Liver (tissue), 8 donors: ENCODE measurements at regions not wholly inside any gene's neighbourhood (a gene's known extent, or its start where the extent isn't known, plus 50 kb on each side); places are given as distances from the start of the nearest gene placed in this dataset.

ENCODE experiments used
- DNase-seq: peaks from one replicate; pipeline ENCODE4 v3.0.0-alpha.2; 2017; ENCODE audit warnings: low spot score
- H3K27ac ChIP-seq, 2 donors: one replicate each; pipeline ENCODE4 v1.7.0; 2013; ENCODE audit warnings: inconsistent platforms in 2 of 2, low read length in 2 of 2, control low read depth in 1 of 2, low read depth in 1 of 2, mild to moderate bottlenecking in 1 of 2
- H3K27me3 ChIP-seq, 4 donors: one replicate each; pipeline versions ENCODE4 v1.6.1 to v1.7.0; 2013; ENCODE audit warnings: low read length in 3 of 4, inconsistent platforms in 1 of 4, mild to moderate bottlenecking in 1 of 4, moderate library complexity in 1 of 4; ENCODE audit not compliant: control insufficient read depth in 4 of 4, insufficient read depth in 4 of 4
- H3K36me3 ChIP-seq, 4 donors: one replicate each; pipeline versions ENCODE4 v1.6.1 to v1.7.0; 2013; ENCODE audit warnings: low read length in 3 of 4, mild to moderate bottlenecking in 3 of 4, low read depth in 1 of 4, moderate library complexity in 1 of 4; ENCODE audit not compliant: control insufficient read depth in 4 of 4, insufficient read depth in 3 of 4
- H3K4me1 ChIP-seq, 4 donors: one replicate each; pipeline versions ENCODE4 v1.6.1 to v1.7.0; 2013; ENCODE audit warnings: low read length in 3 of 4, mild to moderate bottlenecking in 3 of 4, moderate library complexity in 1 of 4; ENCODE audit not compliant: control insufficient read depth in 4 of 4, insufficient read depth in 4 of 4
- H3K4me3 ChIP-seq, 3 donors: one replicate each; pipeline versions ENCODE4 v1.6.1 to v1.7.0; 2013; ENCODE audit warnings: low read length in 3 of 3, control low read depth in 1 of 3, low read depth in 1 of 3, mild to moderate bottlenecking in 1 of 3
- H3K9ac ChIP-seq, 2 donors: one replicate each; pipeline ENCODE4 v1.7.0; 2013; ENCODE audit warnings: low read length in 2 of 2, mild to moderate bottlenecking in 2 of 2, moderate library complexity in 2 of 2, control low read depth in 1 of 2, low read depth in 1 of 2
- H3K9me3 ChIP-seq, 4 donors: one replicate each; pipeline versions ENCODE4 v1.6.1 to v1.7.0; 2013; ENCODE audit warnings: low read length in 3 of 4; ENCODE audit not compliant: control insufficient read depth in 4 of 4
- EGR1 ChIP-seq, 2 donors: IDR thresholded peaks; 2 replicates each; pipeline ENCODE4 v1.6.1; 2016 to 2018; ENCODE audit warnings: antibody characterized with exemption in 2 of 2, low read depth in 2 of 2
- FOXA1 ChIP-seq: IDR thresholded peaks from 2 replicates; pipeline ENCODE4 v1.6.1; 2016; ENCODE audit warnings: antibody characterized with exemption
- FOXA2 ChIP-seq: IDR thresholded peaks from 2 replicates; pipeline ENCODE4 v1.6.1; 2016; ENCODE audit warnings: antibody characterized with exemption
- HNF4G ChIP-seq: IDR thresholded peaks from 2 replicates; pipeline ENCODE4 v1.6.1; 2016; ENCODE audit warnings: antibody characterized with exemption
- MAX ChIP-seq: IDR thresholded peaks from 2 replicates; pipeline ENCODE4 v1.6.1; 2016; ENCODE audit warnings: antibody characterized with exemption
- RXRA ChIP-seq, 2 donors: IDR thresholded peaks; 2 replicates each; pipeline ENCODE4 v1.6.1; 2017 to 2018; ENCODE audit warnings: antibody characterized with exemption in 2 of 2, mild to moderate bottlenecking in 1 of 2
- SP1 ChIP-seq: IDR thresholded peaks from 2 replicates; pipeline ENCODE4 v1.6.1; 2018; ENCODE audit warnings: antibody characterized with exemption, mild to moderate bottlenecking
- YY1 ChIP-seq: IDR thresholded peaks from 2 replicates; pipeline ENCODE4 v1.6.1; 2016; ENCODE audit warnings: antibody characterized with exemption, mild to moderate bottlenecking
- ZBTB33 ChIP-seq: IDR thresholded peaks from 2 replicates; pipeline ENCODE4 v1.6.1; 2016; ENCODE audit warnings: antibody characterized with exemption
- WGBS: extraction: QIAGEN DNeasy Blood & Tissue Kit; methylation state at CpG from one replicate; pipeline ENCODE4 v1.1.7; 2013; 5-methylcytosine and 5-hydroxymethylcytosine counted together
- TF ChIP-seq, protein P1 (sequence below): fragments of 150-350 bp; IDR thresholded peaks from 2 replicates; pipeline ENCODE4 v1.5.1; 2017; ENCODE audit warnings: improper control_type of control experiment, low read depth, low read length; ENCODE audit not compliant: missing input control
- TF ChIP-seq, protein P2 (sequence below): IDR thresholded peaks from 2 replicates; pipeline ENCODE4 v1.6.1; 2016; ENCODE audit warnings: antibody characterized with exemption, mild to moderate bottlenecking
- donor health status: healthy.
- donor health status: healthy.
- donor health status: healthy.
- donor health status: healthy.
- donor health status: healthy.

DNA sequence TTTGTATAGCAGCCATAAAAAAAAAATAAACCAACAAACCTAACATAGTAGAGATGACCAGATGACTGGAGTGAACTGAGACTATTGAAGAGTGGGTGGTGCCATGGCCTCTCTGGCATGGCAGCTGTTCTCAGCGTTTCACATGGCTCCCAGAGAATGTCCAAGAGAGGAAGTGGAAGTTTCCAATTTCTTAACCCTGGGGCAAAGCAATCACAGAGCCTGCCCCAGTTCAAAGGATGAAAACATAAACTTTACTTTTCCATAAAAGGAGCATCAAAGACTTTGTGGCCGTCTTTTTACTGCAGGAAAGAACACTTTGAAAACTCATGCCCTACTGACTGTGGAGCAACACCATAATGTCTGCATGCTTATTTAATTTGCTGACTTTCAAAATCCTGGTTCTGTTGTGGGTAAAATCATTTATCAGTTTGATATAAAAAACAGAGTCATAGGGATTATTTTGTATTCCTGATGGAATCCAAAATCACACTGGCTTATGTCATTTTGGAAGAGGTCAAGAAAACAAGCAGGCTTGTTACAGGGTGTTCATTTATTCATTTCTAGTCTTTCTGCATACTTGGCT is 165.4 kb downstream of the SLC35B3 start (continued):
- TF ChIP-seq ZBTB33 (no peak), YY1 (no peak)

GRCh38 chr6:8269094-8269493 is 166.3 kb downstream of the SLC35B3 start:
- Histone ChIP-seq H3K36me3 (no peaks in the 10 kb centered on the region), H3K9me3 (no peaks in the 10 kb centered on the region), H3K27ac (no peak overlapping the region), H3K4me1 (no peaks in the 10 kb centered on the region), H3K4me3 (no peak overlapping the region), H3K9ac (no peak overlapping the region), H3K27me3 (no peaks in the 10 kb centered on the region)
- 86% methylated on average over 2 of the region's 2 CpGs for WGBS
- no peak for DNase-seq
- TF ChIP-seq, protein P1, sequence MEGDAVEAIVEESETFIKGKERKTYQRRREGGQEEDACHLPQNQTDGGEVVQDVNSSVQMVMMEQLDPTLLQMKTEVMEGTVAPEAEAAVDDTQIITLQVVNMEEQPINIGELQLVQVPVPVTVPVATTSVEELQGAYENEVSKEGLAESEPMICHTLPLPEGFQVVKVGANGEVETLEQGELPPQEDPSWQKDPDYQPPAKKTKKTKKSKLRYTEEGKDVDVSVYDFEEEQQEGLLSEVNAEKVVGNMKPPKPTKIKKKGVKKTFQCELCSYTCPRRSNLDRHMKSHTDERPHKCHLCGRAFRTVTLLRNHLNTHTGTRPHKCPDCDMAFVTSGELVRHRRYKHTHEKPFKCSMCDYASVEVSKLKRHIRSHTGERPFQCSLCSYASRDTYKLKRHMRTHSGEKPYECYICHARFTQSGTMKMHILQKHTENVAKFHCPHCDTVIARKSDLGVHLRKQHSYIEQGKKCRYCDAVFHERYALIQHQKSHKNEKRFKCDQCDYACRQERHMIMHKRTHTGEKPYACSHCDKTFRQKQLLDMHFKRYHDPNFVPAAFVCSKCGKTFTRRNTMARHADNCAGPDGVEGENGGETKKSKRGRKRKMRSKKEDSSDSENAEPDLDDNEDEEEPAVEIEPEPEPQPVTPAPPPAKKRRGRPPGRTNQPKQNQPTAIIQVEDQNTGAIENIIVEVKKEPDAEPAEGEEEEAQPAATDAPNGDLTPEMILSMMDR = no peak

GRCh38 chr6:8268606-8269005 is 166.3 kb upstream of the EEF1E1 start:
- Histone ChIP-seq H3K36me3 (no peaks in the 10 kb centered on the region), H3K4me3 (no peak overlapping the region), H3K4me1 (no peaks in the 10 kb centered on the region), H3K9me3 (no peaks in the 10 kb centered on the region), H3K27ac (no peak overlapping the region), H3K27me3 (no peaks in the 10 kb centered on the region), H3K9ac (no peak overlapping the region)
- no peak for DNase-seq
- WGBS = 86% methylated on average over 9 of the region's 9 CpGs
- TF ChIP-seq ZBTB33 (no peak), RXRA (IDR thresholded peaks at IDR 0.05) (no peak), HNF4G (no peak), MAX (no peak), FOXA1 (no peak)

DNA sequence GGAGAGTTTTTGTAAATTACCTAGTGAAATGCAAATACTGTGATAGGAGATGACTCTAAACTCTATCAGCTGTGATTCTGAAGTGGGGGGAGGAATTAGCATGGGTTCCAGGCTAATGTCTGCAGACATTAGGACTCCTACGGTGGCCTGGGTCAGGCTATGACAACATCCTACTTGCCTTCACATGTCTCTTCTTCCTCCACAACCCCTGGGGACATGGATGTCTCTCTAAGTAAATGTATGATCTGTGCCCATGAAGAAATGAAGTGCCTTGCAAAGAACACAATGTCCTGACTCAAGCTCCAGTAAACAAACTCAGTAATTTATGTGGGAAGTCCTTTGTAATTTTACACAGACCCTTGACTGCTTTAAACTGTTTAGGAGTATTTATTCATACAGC is 165.8 kb upstream of the EEF1E1 start:
- Histone ChIP-seq H3K36me3 (no peaks in the 10 kb centered on the region), H3K9me3 (no peaks in the 10 kb centered on the region), H3K4me1 (no peaks in the 10 kb centered on the region), H3K27me3 (no peaks in the 10 kb centered on the region), H3K27ac (no peak overlapping the region), H3K4me3 (no peak overlapping the region), H3K9ac (no peak overlapping the region)
- WGBS = 61% methylated on average over 1 of the region's 1 CpG
- TF ChIP-seq ZBTB33 = no peak
- TF ChIP-seq EGR1 (IDR thresholded peaks at IDR 0.05; ENCODE audit: low read depth in 2 of 2) = no peak
- TF ChIP-seq, protein P2, sequence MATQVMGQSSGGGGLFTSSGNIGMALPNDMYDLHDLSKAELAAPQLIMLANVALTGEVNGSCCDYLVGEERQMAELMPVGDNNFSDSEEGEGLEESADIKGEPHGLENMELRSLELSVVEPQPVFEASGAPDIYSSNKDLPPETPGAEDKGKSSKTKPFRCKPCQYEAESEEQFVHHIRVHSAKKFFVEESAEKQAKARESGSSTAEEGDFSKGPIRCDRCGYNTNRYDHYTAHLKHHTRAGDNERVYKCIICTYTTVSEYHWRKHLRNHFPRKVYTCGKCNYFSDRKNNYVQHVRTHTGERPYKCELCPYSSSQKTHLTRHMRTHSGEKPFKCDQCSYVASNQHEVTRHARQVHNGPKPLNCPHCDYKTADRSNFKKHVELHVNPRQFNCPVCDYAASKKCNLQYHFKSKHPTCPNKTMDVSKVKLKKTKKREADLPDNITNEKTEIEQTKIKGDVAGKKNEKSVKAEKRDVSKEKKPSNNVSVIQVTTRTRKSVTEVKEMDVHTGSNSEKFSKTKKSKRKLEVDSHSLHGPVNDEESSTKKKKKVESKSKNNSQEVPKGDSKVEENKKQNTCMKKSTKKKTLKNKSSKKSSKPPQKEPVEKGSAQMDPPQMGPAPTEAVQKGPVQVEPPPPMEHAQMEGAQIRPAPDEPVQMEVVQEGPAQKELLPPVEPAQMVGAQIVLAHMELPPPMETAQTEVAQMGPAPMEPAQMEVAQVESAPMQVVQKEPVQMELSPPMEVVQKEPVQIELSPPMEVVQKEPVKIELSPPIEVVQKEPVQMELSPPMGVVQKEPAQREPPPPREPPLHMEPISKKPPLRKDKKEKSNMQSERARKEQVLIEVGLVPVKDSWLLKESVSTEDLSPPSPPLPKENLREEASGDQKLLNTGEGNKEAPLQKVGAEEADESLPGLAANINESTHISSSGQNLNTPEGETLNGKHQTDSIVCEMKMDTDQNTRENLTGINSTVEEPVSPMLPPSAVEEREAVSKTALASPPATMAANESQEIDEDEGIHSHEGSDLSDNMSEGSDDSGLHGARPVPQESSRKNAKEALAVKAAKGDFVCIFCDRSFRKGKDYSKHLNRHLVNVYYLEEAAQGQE = no peak
- no peak for TF ChIP-seq FOXA2
- no peak for TF ChIP-seq SP1
- no peak for DNase-seq
